ENCODE measurements at regions not wholly inside any gene's neighbourhood (a gene's known extent, or its start where the extent isn't known, plus 50 kb on each side); places are given as distances from the start of the nearest gene placed in this dataset.
A peak's percentile ranks its signal among the peaks of the same experiment; 100 is the strongest.

GRCh38 chr6:100217225-100218012 is 223.4 kb upstream of the MCHR2 start:
- no peak for TF ChIP-seq CTCF (conservative IDR thresholded peaks at IDR 0.05; ENCODE audit: low read depth, low read length)
- DNase-seq (ENCODE audit: low read depth): peak; percentile 39
- no peak overlapping the region for H3K4me3 ChIP-seq (ENCODE audit: low read depth, low read length)

GRCh38 chr6:100216760-100217159 is 222.7 kb upstream of the MCHR2 start:
- no peak for TF ChIP-seq CTCF (conservative IDR thresholded peaks at IDR 0.05; ENCODE audit: low read depth, low read length)
- no peak overlapping the region for H3K4me3 ChIP-seq (ENCODE audit: low read depth, low read length)
- DNase-seq (ENCODE audit: low read depth): no peak

- TF ChIP-seq CTCF (conservative IDR thresholded peaks at IDR 0.05; ENCODE audit: low read depth, low read length): no peak
- DNase-seq (ENCODE audit: low read depth): no peak
These were observed 218.1 kb upstream of the MCHR2 start for GRCh38 chr6:100212131-100212530.

GRCh38 chr6:100210137-100211117 is 216.4 kb upstream of the MCHR2 start:
- no peak overlapping the region for H3K4me3 ChIP-seq (ENCODE audit: low read depth, low read length)
- TF ChIP-seq CTCF (conservative IDR thresholded peaks at IDR 0.05; ENCODE audit: low read depth, low read length): no peak
- no peak for DNase-seq (ENCODE audit: low read depth)

More at GRCh38 chr6:100212131-100212530, 218.1 kb upstream of the MCHR2 start:
- no peak overlapping the region for H3K4me3 ChIP-seq (ENCODE audit: low read depth, low read length)

GRCh38 chr6:100209323-100210136 is 215.5 kb upstream of the MCHR2 start:
- DNase-seq (ENCODE audit: low read depth): peak; percentile 56
- no peak for TF ChIP-seq CTCF (conservative IDR thresholded peaks at IDR 0.05; ENCODE audit: low read depth, low read length)
- H3K4me3 ChIP-seq (ENCODE audit: low read depth, low read length): no peak overlapping the region

- no peak for TF ChIP-seq CTCF (conservative IDR thresholded peaks at IDR 0.05; ENCODE audit: low read depth, low read length)
- DNase-seq (ENCODE audit: low read depth): peak; percentile 95
These were observed 209.4 kb upstream of the MCHR2 start for GRCh38 chr6:100203400-100203799.

More at GRCh38 chr6:100203400-100203799, 209.4 kb upstream of the MCHR2 start:
- H3K4me3 ChIP-seq (ENCODE audit: low read depth, low read length): no peak overlapping the region

Measured in choroid plexus epithelial cell (primary cell).